Astrocyte of the cerebellum (primary cell): ENCODE measurements at regions not wholly inside any gene's neighbourhood (a gene's known extent, or its start where the extent isn't known, plus 50 kb on each side); places are given as distances from the start of the nearest gene placed in this dataset.

ENCODE experiments used
- DNase-seq: peaks from one replicate; pipeline ENCODE4 v3.0.0-alpha.2; 2011; ENCODE audit warnings: low read depth
- H3K4me3 ChIP-seq: 2 replicates; pipeline ENCODE4 v1.5.1; 2011; ENCODE audit warnings: mild to moderate bottlenecking, low read depth, low read length, moderate library complexity
- in situ Hi-C: cut with HindIII; loops from 2 replicates; pipeline ENCODE4 v1.10.0; 2017; ENCODE audit warnings: low sequenced_read_pairs
- TF ChIP-seq, protein P1 (sequence below): IDR thresholded peaks from 2 replicates; pipeline ENCODE4 v1.5.1; 2012; ENCODE audit warnings: low read length, low read depth, moderate library complexity, mild to moderate bottlenecking; ENCODE audit errors: missing control alignments

DNA sequence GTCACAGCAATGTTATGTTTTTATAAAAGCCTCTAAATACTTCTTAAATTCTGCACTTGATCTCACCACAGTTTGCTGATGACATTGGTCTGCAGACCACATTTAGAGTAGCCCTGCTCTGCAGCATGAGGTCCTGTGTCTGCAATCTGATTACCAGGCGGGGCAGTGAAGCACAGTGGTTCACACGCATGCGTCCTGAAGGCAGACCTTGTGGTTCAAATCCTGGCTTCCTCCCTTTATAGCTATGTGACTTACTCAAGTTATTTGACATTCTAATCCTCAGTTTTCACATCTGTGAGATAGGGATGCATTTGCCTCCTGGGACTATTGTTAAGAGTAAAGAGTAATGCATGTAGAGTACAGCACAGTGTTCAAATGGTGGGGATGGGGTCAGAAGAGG is 50.3 kb downstream of the BMAL2 start:
- in situ Hi-C loops: no loop called here
- DNase-seq: no peak

DNA sequence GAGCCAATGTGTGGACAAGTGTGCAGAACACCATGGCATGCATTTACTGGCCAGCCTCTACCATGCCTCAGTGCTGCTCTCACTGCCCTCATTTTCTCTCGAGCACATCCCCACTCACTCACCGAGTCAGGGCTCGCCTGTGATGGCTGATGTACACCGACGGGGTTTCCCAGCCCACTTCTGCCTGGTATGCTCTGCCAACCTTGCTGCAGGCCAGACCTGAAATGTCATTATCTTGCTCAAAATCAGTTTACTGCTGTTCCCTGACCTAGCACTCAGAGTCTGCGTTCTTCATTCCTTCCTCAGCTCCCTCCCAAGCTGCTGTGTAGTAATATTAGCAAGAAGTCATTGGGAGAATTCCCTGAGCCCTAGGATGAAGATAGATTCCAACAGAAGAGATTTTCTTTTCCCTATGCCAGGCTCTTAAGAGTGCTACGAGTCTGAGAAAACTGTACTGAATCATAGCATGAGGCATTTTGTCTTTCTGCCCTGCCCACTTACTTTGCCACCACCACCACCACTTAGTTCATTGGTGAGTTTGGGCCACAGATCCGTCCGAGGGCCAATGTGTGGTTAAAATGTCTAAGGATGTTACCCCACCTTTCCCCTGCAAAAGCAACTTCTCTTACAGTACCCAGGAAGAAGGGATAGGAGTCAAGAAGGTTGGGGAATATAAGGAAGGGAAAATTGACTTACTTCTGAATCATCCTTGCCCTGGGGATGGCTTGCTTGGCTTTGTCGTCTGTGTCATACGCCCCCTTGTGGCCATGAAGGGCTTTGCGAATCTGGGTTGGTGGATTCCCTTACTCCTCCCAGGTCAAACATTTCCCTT is 51.0 kb downstream of the BMAL2 start:
- no peak overlapping the region for H3K4me3 ChIP-seq
- TF ChIP-seq, protein P1, sequence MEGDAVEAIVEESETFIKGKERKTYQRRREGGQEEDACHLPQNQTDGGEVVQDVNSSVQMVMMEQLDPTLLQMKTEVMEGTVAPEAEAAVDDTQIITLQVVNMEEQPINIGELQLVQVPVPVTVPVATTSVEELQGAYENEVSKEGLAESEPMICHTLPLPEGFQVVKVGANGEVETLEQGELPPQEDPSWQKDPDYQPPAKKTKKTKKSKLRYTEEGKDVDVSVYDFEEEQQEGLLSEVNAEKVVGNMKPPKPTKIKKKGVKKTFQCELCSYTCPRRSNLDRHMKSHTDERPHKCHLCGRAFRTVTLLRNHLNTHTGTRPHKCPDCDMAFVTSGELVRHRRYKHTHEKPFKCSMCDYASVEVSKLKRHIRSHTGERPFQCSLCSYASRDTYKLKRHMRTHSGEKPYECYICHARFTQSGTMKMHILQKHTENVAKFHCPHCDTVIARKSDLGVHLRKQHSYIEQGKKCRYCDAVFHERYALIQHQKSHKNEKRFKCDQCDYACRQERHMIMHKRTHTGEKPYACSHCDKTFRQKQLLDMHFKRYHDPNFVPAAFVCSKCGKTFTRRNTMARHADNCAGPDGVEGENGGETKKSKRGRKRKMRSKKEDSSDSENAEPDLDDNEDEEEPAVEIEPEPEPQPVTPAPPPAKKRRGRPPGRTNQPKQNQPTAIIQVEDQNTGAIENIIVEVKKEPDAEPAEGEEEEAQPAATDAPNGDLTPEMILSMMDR: peak; percentile 93
- in situ Hi-C loops: no loop called here
- peak; percentile 73 for DNase-seq

More for the DNA sequence above, 50.3 kb downstream of the BMAL2 start:
- TF ChIP-seq, protein P1: no peak
- no peak overlapping the region for H3K4me3 ChIP-seq

DNA sequence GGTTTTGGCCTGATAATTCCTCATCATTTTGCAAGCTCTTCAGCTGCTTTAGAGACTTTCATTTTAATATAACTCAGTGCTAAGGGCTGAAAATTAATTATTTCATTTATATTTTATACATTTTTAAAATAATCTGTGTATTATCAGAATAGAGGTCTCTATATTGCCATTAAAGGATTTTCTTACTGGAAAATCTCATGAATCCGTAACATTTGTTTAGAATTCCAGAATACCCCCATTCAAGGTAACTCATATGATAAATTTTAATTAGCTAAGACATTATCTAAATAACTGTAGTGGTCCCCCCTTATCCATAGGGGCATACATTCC is 51.6 kb downstream of the BMAL2 start:
- in situ Hi-C loops: no loop called here
- no peak for DNase-seq
- TF ChIP-seq, protein P1: no peak
- no peak overlapping the region for H3K4me3 ChIP-seq

DNA sequence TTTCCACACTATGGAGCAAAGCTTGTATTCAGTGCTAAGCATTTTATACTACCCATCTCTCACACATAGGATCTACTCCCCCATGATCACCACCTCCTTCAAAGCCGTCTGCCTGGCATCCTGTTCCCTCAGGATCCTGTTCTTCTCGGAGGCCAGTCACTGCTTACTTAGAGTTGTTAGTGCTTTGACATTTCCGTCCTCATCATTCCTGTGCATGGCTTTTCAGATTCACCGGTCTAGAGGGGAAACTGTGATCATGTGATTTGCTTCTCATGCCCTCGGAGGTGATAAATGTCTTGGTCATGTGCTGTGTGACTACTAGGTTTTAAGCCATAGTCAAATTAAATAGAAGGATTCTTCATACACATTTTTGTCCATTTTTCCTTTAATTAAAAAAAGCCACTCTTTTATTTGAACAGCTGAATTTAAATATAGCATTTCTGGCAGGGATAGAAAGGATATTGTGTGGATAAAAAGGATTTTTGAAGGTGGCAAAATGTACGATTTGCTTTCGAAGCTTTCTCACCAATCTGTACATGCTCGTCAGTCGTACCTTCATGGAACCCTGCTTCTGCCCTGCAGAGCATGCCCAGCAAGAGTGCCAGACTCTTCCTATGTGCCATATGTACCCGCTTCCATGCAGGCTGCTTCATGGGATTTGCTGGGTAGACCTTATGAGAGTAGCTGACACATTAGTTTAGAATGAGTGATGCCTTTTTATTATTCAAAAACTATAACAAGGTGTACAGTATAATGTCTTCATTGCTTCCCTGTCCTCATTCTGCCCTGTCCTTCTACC is 53.3 kb downstream of the BMAL2 start:
- no peak for DNase-seq
- H3K4me3 ChIP-seq: no peak overlapping the region
- in situ Hi-C loops: no loop called here
- TF ChIP-seq, protein P1: no peak

DNA sequence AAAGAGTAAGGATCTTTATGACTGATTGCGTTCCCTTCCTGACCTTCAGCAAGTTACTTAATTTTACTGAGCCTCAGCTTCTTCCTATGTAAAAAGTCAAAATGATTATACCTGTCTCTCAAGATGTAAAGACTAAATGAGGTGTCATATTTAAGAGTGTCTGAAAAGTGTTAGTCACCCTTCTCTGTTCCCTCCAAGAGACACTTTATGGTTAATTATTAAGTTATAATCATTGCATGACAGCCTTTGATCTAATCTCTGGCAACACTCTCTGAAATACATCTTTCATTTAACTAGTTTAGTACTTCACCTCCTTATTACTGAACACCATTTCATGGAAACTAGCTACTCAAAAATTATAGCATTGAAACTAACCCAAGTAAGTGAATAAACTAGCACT is 54.8 kb downstream of the BMAL2 start:
- in situ Hi-C loops: no loop called here
- H3K4me3 ChIP-seq: no peak overlapping the region
- TF ChIP-seq, protein P1: no peak
- DNase-seq: no peak

DNA sequence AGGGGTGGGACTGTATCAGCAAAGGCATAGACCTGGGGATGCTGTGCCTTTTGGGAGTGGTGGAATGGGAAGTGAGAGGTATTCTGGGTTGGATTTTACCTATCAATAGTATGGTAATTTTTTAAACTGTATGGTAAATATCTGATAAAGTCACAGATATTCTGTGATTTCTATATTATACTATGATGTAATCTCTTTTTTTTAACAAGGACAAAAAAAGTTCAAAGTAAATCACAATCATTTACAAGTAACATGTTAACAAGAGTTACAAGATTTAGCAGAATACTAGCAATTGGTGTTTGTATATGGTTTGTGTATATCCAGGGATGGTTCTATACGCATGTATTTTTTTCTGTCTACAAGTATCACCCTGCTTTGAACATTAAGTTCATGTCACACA is 56.0 kb downstream of the BMAL2 start:
- in situ Hi-C loops: no loop called here
- no peak for DNase-seq
- TF ChIP-seq, protein P1: no peak
- H3K4me3 ChIP-seq: no peak overlapping the region
